AG09319 (cell line): ENCODE measurements at regions not wholly inside any gene's neighbourhood (a gene's known extent, or its start where the extent isn't known, plus 50 kb on each side); places are given as distances from the start of the nearest gene placed in this dataset.
"Not testable (repeated sequence)": the region's sequence is repeated elsewhere in the genome, so short reads cannot be mapped to it uniquely, and the experiment has no call there.

Experiments used
- DNase-seq: peaks from one replicate; pipeline ENCODE4 v3.0.0-alpha.2; 2010; ENCODE audit warnings: low read depth; ENCODE audit errors: extremely low read depth
- TF ChIP-seq, protein P1 (sequence below): IDR thresholded peaks from 2 replicates; pipeline ENCODE4 v1.5.1; 2011; ENCODE audit warnings: low read depth, mild to moderate bottlenecking, inconsistent platforms, low read length, moderate library complexity

DNA sequence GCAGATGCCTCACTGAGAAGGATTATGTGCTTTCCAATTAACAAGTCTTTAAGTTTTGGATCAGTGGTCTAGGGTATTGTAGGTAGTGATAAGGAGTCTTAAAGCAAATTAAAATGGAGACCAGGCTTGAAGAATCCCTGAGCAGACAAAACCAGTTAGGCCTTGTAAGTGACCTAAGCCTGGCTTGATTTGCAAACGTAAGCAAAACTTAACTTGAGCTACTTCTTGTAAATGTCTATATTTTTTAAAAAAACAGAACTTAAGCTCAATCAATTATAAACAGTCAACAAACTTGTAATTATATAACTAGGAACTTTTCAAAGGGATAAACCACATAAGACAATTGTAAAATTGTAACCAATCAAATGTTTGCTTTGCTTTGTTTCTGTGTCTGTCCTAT, 72.7 kb upstream of the NALF2 start:
- no peak for DNase-seq
- TF ChIP-seq, protein P1, sequence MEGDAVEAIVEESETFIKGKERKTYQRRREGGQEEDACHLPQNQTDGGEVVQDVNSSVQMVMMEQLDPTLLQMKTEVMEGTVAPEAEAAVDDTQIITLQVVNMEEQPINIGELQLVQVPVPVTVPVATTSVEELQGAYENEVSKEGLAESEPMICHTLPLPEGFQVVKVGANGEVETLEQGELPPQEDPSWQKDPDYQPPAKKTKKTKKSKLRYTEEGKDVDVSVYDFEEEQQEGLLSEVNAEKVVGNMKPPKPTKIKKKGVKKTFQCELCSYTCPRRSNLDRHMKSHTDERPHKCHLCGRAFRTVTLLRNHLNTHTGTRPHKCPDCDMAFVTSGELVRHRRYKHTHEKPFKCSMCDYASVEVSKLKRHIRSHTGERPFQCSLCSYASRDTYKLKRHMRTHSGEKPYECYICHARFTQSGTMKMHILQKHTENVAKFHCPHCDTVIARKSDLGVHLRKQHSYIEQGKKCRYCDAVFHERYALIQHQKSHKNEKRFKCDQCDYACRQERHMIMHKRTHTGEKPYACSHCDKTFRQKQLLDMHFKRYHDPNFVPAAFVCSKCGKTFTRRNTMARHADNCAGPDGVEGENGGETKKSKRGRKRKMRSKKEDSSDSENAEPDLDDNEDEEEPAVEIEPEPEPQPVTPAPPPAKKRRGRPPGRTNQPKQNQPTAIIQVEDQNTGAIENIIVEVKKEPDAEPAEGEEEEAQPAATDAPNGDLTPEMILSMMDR: no peak

DNA sequence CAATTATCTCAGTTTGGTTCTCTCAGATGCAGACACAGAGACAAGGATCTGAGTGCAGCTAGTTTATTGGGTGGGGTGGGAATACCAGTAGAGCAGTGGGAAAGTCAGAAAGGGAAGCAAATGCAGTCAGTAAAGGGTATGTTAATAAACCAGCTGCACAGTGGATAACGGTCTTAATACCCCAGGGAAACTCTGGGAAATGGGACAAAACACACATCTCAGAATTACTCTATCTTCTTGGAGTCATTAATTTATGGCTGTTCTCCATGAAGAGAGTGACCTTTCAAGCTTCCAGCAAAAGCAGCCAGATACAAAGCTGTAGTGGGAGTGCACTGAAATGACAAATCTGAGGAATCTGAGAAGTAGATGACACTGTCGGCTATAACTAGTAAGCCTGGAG, 73.3 kb upstream of the NALF2 start:
- TF ChIP-seq, protein P1: no peak
- DNase-seq: no peak

DNA sequence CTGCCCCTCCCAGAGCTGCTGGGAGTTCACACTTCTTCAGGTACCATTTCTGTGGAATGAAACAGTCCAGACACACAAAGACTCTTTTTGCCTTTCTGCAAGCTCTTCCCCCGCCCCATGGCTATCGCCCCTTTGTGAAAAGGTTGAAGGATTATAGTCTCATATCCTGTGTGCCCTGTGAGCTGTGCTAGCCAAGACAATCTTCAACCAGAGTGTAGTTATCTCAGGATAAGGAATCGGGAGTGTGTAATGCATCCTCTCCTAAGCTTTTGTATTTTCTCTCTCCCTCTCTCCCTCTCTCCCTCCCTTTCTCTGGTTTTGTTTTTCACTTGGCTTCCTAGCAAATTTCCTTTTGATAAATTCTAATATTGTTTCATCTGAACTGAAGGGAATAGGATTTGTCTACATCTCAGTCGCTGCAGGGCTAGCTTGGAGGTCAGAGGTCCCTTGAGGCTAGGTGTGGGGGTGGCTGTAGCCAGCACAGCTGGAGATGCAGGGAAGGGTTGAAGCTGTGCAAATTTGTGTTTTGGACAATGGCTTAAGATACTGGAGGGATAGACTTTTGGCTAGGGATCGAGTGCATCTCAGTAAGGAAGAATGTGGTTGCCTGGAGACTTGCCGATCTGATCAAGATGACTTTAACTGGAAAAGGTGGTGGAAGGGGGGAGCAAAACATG, 74.6 kb upstream of the NALF2 start:
- TF ChIP-seq, protein P1: no peak
- no peak for DNase-seq

DNA sequence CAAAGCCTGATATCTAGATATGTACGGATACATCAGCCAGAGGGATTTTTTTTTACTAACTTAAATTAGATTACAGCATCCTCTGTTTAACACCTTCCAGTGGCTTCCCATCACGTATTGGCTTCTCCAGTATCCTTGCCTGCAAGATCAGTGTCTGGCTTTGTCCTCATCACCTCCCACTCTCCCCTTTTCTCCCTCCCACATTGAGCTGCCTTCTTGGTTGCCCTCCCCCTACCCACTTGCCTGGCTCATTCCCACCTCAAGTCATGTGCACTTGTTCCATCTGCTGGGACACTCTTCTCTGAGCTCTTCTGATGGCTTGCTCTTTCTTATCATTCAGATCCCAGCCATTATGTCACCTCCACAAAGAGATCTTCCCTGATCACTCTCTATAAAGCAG, 75.9 kb upstream of the NALF2 start:
- TF ChIP-seq, protein P1: no peak
- DNase-seq: no peak

DNA sequence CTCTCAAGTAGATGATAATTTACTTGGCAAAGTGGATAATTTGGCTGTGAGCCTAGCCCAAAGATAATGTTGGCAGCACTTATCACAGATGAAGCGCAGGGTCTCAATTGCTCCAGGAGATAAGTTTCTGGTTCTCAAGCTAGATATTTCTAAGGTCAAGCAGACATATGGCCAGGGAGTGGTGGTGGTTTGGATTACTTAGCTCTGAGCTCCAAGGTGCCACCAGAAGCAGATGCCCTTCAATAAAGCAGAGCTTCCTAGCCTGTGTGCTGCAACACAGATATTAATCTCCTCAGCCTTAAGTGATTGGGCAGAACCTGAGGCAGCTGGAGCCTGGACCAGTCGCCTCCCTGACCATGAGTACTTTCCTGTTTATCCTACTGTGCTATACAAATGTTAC, 79.2 kb upstream of the NALF2 start:
- no peak for DNase-seq
- TF ChIP-seq, protein P1: no peak

DNA sequence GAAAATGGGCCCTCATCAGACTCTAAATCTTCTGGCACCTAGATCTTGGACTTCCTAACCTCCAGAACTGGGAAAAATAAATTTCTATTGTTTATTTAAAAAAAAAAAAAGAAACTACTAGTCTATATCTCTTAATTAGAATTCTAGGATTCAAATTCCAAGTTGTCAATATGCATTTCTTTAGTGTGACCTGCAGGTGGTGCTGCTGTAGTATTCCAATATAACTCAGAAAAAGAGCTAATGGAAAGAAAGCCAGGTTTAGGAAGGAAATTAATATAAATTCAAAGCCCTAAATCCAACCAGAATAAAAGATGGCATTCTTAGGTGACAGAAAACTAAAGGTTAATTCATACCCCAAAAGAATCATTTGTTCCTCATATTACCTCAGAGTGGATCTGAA, 80.0 kb upstream of the NALF2 start:
- DNase-seq: no peak

DNA sequence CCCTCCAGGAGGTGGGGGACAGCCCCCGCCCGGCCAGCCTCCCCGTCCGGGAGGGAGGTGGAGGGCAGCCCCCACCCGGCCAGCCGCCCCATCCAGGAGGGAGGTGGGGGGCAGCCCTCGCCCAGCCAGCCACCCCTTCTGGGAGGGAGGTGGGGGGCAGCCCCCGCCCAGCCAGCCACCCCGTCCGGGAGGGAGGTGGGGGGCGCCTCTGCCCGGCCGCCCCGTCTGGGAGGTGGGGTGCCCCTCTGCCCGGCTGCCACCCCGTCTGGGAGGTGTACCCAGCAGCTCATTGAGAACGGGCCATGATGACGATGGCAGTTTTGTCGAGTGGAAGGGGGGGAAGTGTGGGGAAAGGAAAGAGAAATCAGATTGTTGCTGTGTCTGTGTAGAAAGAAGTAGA, 81.9 kb upstream of the NALF2 start:
- DNase-seq: not testable (repeated sequence)

More for the DNA sequence above, 80.0 kb upstream of the NALF2 start:
- TF ChIP-seq, protein P1: peak; percentile 37

DNA sequence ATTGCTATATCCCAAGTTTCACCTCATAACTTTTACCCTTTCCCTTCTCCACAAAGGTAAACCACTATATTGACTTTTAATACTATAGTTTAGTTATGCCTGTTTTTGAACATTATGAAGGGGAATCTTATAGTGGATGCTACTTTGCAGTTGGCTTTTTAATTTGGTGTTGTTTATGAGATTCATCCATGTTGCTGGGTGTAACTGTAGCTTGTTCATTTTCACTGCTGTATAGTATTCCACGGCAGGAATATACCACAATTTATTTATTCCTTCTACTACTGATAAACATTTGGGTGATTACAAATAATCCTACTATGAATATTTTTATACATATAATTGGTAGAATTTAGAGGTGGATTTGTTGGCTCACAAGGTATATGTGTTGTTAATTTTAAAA, 88.4 kb upstream of the NALF2 start:
- DNase-seq: no peak
- TF ChIP-seq, protein P1: no peak
